Stimulated activated CD4-positive, alpha-beta T cell treated with anti-CD3 and anti-CD28 coated beads, Interleukin-15, amount 100 ng/mL, for 1 hour (primary cell): ENCODE measurements at regions not wholly inside any gene's neighbourhood (a gene's known extent, or its start where the extent isn't known, plus 50 kb on each side); places are given as distances from the start of the nearest gene placed in this dataset.
"Not testable (repeated sequence)": the region's sequence is repeated elsewhere in the genome, so short reads cannot be mapped to it uniquely, and the experiment has no call there.

Experiments
- DNase-seq, 2 donors: peaks; one replicate each; pipeline ENCODE4 v3.0.0-alpha.2; 2020; ENCODE audit warnings: low read depth in 1 of 2, low spot score in 1 of 2

GRCh38 chr1:182166750-182167149 is 105.2 kb upstream of the ZNF648 start:
- no peak for DNase-seq

- no peak for DNase-seq
Observed at GRCh38 chr1:182166321-182166720, 104.8 kb upstream of the ZNF648 start.

GRCh38 chr1:182164273-182164672 is 102.8 kb upstream of the ZNF648 start:
- no peak for DNase-seq

- no peak for DNase-seq
Observed at GRCh38 chr1:182163821-182164223, 102.3 kb upstream of the ZNF648 start.

DNA sequence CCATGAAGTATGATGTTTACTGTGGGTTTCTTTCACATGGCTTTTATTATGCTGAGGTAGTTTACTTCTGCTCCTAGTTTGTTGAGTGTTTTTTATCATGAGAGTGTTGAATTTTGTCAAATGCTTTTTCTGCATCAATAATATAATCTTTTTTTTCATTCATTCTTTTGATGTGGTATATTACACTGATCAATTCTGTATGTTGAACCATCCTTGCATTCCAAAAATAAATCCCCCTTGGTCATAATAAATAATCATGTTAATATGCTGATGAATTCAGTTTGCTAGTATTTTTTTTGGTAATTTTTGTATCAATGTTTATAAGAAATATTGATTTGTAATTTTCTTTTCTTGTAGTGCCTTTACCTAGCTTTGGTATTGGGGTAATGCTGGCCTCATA is 97.9 kb upstream of the ZNF648 start:
- DNase-seq = no peak

- no peak for DNase-seq
Observed at GRCh38 chr1:182157187-182157586, 95.7 kb upstream of the ZNF648 start.

GRCh38 chr1:182154425-182154824 is 92.9 kb upstream of the ZNF648 start:
- not testable (repeated sequence) for DNase-seq

DNA sequence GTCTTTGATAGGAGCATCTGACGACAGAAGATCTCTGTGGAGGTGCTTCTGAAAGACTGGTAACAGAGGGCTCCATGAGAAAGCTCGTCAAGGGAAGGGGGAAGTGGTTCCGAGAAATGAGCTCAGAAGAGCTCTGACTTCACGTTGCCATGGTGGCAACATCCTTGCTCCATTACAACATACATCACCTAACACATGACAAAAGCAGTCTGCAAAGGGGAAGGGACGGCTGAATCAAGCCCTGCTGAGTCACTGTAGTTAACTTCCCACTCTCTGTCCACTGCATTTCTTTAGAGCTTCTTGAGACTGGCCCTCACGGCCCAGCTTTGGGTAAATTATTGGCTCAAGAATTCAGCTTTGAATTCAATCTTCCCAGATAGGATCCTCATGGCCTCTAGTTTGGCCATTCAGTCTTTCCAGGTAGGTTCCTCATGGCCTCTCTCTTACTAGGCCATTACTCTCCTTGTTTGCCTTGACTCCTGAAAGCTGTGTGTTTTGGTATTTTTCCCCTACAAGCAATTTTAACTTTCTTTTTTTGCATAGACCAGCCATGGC is 88.0 kb upstream of the ZNF648 start:
- DNase-seq = no peak

DNA sequence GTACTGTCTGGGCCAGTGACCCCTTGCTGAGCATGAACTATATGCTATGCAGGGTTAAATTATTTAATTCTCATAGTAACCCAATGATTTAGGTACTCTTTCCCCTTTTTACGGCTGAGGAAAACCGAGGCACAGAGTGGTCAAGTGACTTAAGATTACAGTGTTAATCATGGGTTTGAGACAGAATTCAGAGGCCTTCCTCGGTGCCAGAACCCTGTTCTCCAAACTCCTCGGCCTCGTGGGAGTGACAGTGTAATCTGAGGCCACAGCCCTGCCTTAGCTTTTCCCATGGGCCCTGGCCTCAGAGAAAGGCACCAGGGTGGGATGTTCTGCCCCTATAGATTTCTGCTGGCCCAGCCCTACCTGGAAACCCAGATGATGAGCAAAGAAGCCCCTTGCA is 86.4 kb upstream of the ZNF648 start:
- DNase-seq = no peak

DNA sequence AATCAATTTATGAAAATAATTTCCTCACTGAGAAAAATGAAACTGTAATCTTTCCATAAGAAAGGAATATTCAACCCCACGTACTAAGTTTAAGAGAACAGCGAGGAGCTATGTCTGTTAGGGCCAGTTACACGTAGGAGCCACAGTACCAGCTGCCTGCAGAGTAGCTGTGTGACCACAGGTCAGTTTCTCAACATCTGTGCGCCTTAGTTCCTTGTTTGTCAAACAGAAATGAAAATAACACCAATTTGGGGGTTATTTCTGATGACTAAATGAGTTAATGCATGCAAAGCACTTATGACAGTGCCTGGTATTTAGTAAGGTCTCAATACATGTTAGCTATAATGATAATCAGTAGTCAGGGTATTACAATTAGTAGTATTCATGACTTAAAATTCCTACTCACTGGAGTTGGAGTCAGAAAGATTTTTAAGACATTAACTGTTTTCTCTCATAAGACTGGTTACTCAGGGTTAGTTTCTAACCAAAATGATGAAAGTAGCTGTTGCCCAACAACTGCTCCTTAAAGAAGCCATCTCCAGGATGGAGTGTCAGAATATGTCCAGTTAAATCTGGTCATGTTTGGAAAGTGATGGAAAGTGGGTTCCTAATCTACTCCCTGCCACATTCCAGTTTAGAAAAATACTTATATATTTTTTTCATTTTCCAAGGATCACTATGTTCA is 85.8 kb upstream of the ZNF648 start:
- DNase-seq = no peak

DNA sequence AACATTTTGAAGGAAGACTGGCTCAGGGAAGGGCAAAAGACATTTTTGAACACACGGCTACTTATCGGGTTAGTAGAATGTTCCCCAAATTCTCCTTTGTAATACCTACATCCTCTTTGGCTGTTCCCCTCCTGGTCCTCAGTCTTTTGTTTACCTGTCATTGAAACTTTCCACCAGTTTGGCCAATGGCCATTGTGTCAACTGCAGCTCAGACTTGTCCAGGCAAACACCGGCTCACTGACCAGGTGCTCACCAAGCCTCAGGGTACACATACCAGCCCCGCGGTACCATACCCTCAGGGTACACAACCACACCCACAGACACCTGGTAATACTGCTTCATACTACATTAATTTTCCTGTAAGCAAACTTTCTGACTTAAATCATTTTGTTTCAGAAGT is 84.8 kb upstream of the ZNF648 start:
- no peak for DNase-seq

GRCh38 chr1:182145441-182145840 is 83.9 kb upstream of the ZNF648 start:
- no peak for DNase-seq

DNA sequence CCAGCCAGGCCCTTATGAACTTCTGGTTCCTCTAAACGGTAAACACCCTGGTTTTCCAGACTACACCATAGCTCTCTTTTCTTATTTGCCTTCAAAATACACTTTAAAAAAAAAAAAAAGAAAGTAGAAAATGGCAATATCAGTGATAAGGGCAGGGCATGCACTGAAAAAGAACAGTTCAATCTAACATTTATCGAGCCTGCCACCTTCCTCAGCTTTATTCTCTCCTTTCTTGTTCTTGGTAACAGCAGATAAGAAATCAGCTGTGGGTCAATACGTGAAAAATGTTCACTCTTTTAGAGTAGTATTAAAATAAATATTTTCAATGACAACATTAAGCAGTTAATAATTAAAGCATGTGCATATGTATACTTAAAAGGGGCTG is 83.1 kb upstream of the ZNF648 start:
- no peak for DNase-seq

DNA sequence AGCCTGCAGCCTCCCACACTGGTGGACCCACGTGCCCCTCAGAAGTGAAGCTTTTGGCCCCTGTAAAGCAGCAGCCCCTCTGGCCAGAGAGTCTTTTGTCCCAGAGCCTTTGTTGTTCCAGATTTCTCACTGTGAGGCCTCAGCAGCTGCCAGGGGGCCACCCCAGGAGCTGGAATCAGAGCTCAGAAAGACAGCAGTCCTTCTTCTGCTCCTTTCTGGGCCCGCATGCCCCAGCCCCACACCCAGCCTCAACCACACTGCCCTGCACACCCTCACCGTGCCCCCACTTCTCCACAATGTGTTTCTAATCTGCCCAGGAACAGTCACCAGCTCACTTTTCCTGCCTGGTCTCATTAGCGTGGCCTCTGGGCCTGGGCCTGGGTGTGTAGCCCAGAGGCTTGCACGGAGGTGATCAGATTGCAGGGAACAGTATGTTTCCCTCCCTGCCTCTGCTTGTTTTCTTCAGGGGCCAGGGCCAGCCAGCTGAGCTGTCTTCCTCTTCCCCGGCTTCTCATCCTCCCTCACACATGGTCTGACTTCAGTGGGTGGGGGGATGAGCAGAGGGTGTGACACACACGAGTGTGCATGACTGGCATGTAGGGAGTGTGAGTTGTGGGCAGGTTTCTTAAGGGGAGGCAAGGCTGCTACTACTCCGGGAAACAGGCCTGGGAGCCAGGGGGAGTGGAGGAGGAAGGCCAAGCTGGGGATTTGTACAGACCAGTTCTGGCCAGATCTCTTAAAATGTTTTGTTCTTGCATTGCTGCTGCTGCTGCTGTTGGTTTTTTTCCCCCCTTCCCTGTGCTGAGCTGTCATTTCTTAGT is 82.5 kb upstream of the ZNF648 start:
- DNase-seq = no peak

GRCh38 chr1:182143154-182143657 is 81.7 kb upstream of the ZNF648 start:
- peak; percentile 77 to 85 for DNase-seq

- DNase-seq = no peak
Observed at GRCh38 chr1:182142621-182143020, 81.1 kb upstream of the ZNF648 start.

- no peak for DNase-seq
Observed at GRCh38 chr1:182141040-182141439, 79.5 kb upstream of the ZNF648 start.

GRCh38 chr1:182139496-182139895 is 78.0 kb upstream of the ZNF648 start:
- no peak for DNase-seq

DNA sequence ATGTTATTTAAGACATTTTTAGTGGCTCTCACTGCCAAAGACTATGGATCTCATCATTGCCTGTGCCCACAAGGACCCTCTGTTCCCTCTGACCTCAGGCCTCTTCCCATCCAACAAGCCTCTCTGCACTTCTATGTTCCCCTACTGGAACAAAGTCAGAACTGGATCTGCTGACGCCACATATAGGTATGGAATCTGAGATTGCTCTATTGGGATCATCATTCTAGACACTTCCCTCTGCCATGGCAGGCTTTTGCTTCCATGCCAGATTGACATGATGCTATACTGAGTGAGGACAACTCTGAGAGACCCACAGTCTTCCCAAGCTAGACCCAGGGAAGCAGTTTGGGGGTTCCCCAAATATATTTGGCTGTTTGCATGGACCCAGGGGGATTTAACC is 76.0 kb upstream of the ZNF648 start:
- DNase-seq = no peak

DNA sequence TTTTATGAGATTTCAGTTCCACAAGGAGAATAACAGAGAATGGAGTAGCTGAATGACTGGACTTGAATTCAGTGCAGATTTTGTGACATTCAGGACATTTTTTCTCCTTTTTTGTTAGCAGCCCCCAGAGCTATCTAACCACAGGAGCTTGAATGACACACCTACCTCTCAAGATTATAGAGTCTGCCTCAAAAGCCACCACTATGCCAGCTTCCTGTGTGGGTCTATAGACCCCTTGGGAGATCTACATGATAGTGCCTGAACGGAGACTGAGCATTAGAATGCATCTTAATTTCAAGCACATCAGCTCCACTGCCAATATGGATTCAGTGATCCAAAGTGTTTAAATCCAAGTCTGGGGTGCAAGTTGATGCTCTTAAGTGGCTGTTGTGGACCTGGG is 74.4 kb upstream of the ZNF648 start:
- no peak for DNase-seq

DNA sequence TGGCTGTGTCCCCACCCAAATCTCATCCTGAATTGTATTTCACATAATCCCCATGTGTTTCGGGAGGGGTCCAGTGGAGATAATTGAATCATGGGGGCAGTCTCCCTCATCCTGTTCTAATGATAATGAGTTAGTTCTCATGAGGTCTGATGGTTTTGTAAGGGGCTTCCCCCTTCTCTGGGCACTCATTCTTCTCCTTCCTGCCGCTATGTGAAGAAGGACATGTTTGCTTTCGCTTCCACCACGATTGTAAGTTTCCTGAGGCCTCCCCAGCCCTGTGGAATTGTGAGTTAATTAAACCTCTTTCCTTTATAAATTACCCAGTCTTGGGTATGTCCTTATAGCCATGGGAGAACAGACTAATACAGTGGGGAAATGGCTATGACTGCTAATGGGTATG is 72.7 kb upstream of the ZNF648 start:
- no peak for DNase-seq

DNA sequence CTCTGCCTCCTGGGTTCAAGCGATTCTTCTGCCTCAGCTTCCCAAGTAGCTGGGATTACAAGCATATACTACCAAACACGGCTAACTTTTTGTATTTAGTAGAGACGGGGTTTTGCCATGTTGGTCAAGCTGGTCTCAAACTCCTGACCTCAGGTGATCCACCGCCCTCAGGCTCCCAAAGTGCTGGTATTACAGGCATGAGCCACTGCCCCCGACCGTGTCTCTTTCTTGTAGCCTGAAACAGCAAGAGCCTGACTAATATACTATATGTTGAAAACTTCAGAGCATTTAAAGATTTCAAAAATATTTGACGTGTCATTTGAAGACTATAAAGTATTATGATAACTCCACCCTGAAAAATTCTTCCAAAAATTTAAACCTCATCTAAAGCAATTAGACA is 71.7 kb upstream of the ZNF648 start:
- no peak for DNase-seq
